K562 (cell line): ENCODE measurements at regions not wholly inside any gene's neighbourhood (a gene's known extent, or its start where the extent isn't known, plus 50 kb on each side); places are given as distances from the start of the nearest gene placed in this dataset.

Experiments used
- AFF1 ChIP-seq, 2 experiments: fragments of 450-650 bp; IDR thresholded peaks; 2 replicates each; pipeline ENCODE4 v1.6.1; 2018; ENCODE audit warnings: mild to moderate bottlenecking in 2 of 2, low read depth in 1 of 2; ENCODE audit not compliant: partially characterized antibody in 2 of 2
- ARHGAP35 ChIP-seq: fragments of 450-650 bp; IDR thresholded peaks from 2 replicates; pipeline ENCODE4 v1.6.1; 2018; ENCODE audit not compliant: partially characterized antibody
- ASH1L ChIP-seq: fragments of 450-650 bp; IDR thresholded peaks from 2 replicates; pipeline ENCODE4 v1.6.1; 2018; ENCODE audit warnings: borderline replicate concordance, mild to moderate bottlenecking, low read depth; ENCODE audit not compliant: partially characterized antibody
- CEBPB ChIP-seq: fragments of 450-650 bp; IDR thresholded peaks from 2 replicates; pipeline ENCODE4 v1.6.1; 2016; ENCODE audit warnings: missing genetic modification characterization, missing compliant biosample characterization
- HDAC8 ChIP-seq: fragments of 450-650 bp; IDR thresholded peaks from 2 replicates; pipeline ENCODE4 v1.6.1; 2016; ENCODE audit warnings: mild to moderate bottlenecking, missing genetic modification characterization, moderate library complexity, missing compliant biosample characterization
- HINFP ChIP-seq: fragments of 450-650 bp; conservative IDR thresholded peaks from 2 replicates; pipeline ENCODE4 v1.6.1; 2016; ENCODE audit warnings: missing genetic modification characterization, low read depth, mild to moderate bottlenecking, control low read depth, missing compliant biosample characterization
- HOXB6 ChIP-seq: fragments of 250-450 bp; sonication (Bioruptor Pico); IDR thresholded peaks from 2 replicates; pipeline ENCODE4 v1.5.1; 2022; ENCODE audit warnings: mild to moderate bottlenecking, borderline replicate concordance
- KDM5B ChIP-seq: fragments of 200-600 bp; sonication (generic); IDR thresholded peaks from 2 replicates; pipeline ENCODE4 v1.6.1; 2012; ENCODE audit warnings: low read depth, mild to moderate bottlenecking, moderate library complexity, low read length, control low read depth, inconsistent platforms; ENCODE audit not compliant: insufficient replicate concordance
- KLF16 ChIP-seq: IDR thresholded peaks from 2 replicates; pipeline ENCODE4 v1.6.1; 2016; ENCODE audit warnings: antibody characterized with exemption
- MEIS2 ChIP-seq: fragments of 450-650 bp; IDR thresholded peaks from 2 replicates; pipeline ENCODE4 v1.6.1; 2014; ENCODE audit warnings: mild to moderate bottlenecking; ENCODE audit not compliant: partially characterized antibody
- MTA1 ChIP-seq: fragments of 450-650 bp; IDR thresholded peaks from 2 replicates; pipeline ENCODE4 v1.6.1; 2017; ENCODE audit warnings: borderline replicate concordance
- NBN ChIP-seq: fragments of 450-650 bp; IDR thresholded peaks from 2 replicates; pipeline ENCODE4 v1.6.1; 2016; ENCODE audit warnings: low read depth, mild to moderate bottlenecking
- NFE2L1 ChIP-seq: fragments of 450-650 bp; IDR thresholded peaks from 2 replicates; pipeline ENCODE4 v1.6.1; 2016; ENCODE audit warnings: missing genetic modification characterization, low read depth, mild to moderate bottlenecking, missing compliant biosample characterization, moderate library complexity, borderline replicate concordance
- PML ChIP-seq: IDR thresholded peaks from 2 replicates; pipeline ENCODE4 v1.6.1; 2012; ENCODE audit warnings: low read length, inconsistent platforms
- POLR2H ChIP-seq: IDR thresholded peaks from 2 replicates; pipeline ENCODE4 v1.6.1; 2016; ENCODE audit warnings: missing genetic modification characterization, low read depth, mild to moderate bottlenecking, control low read depth, missing compliant biosample characterization, moderate library complexity
- PTTG1 ChIP-seq: fragments of 450-650 bp; IDR thresholded peaks from 2 replicates; pipeline ENCODE4 v1.6.1; 2016; ENCODE audit warnings: low read depth, mild to moderate bottlenecking, missing genetic modification characterization, missing compliant biosample characterization
- SAFB2 ChIP-seq: fragments of 200-400 bp; formaldehyde crosslinking; IDR thresholded peaks from 2 replicates; pipeline ENCODE4 v1.6.1; 2018; ENCODE audit warnings: borderline replicate concordance, low read length, low read depth, moderate library complexity; ENCODE audit not compliant: severe bottlenecking
- TEAD1 ChIP-seq, 2 experiments: fragments of 450-650 bp in 1 of 2; sonication (generic) in 1 of 2; formaldehyde crosslinking; IDR thresholded peaks; 2 replicates each; pipeline versions ENCODE4 v1.4.0 to v1.8.0; 2020 to 2022; ENCODE audit warnings: mild to moderate bottlenecking in 2 of 2, missing genetic modification reagents in 1 of 2
- TEAD2 ChIP-seq: fragments of 450-650 bp; IDR thresholded peaks from 2 replicates; pipeline ENCODE4 v1.6.1; 2016; ENCODE audit warnings: missing genetic modification characterization, control low read depth, missing compliant biosample characterization
- TRIM25 ChIP-seq: fragments of 450-650 bp; IDR thresholded peaks from 2 replicates; pipeline ENCODE4 v1.7.0; 2016; ENCODE audit warnings: borderline replicate concordance
- ZKSCAN3 ChIP-seq: fragments of 250-450 bp; sonication (Bioruptor Pico); IDR thresholded peaks from 2 replicates; pipeline ENCODE4 v1.4.0; 2020

GRCh38 chr6:14796974-14797762 lies 448.7 kb upstream of the JARID2 start (continued):
- TF ChIP-seq PML (0 out of 2 replicates have a peak, but pooled peaks have one; percentile 42), ARHGAP35 (no peak), TEAD1 (CRISPR knock-in tag; IDR thresholded peaks at IDR 0.05) (0 out of 4 replicates have a peak, but pooled peaks of 1 of the 2 experiments have one; percentile 53), KLF16 (no peak), PTTG1 (tag) (peak; percentile 82), HOXB6 (no peak), AFF1 (IDR thresholded peaks at IDR 0.05; ENCODE audit: low read depth in 1 of 2, partially characterized antibody in 2 of 2) (peak in 1 of 2 experiments; percentile 10), TEAD2 (tag) (no peak), MEIS2 (peak; percentile 9), TRIM25 (no peak), SAFB2 (no peak), MTA1 (0 out of 2 replicates have a peak, but pooled peaks have one; percentile 8), HINFP (no peak), POLR2H (tag) (peak; percentile 76), ZKSCAN3 (no peak), NBN (no peak), NFE2L1 (peak; percentile 2), HDAC8 (peak; percentile 66), KDM5B (no peak), ASH1L (no peak), CEBPB (tag) (peak; percentile 78)
